ENCODE measurements at regions not wholly inside any gene's neighbourhood (a gene's known extent, or its start where the extent isn't known, plus 50 kb on each side); places are given as distances from the start of the nearest gene placed in this dataset.

GRCh38 chr2:64336171-64336570 lies 117.8 kb upstream of the LGALSL start:
- WGBS (ENCODE audit: insufficient coverage), result no CpG with 5 or more reads among the region's 1 CpG
- Histone ChIP-seq H3K27ac (ENCODE audit: insufficient read depth in 1 of 2, low read depth in 1 of 2, low read length in 2 of 2, poor library complexity in 1 of 2, severe bottlenecking in 2 of 2) (no peak overlapping the region), H3K27me3 (replicated peaks in 2 of 5; ENCODE audit: control insufficient read depth in 4 of 5, insufficient read depth in 5 of 5, low read length in 4 of 5) (no peaks in the 10 kb centered on the region), H3K36me3 (ENCODE audit: control insufficient read depth in 4 of 4, insufficient read depth in 4 of 4, low read length in 3 of 4) (no peaks in the 10 kb centered on the region), H3K9me3 (ENCODE audit: control extremely low read depth in 1 of 5, control insufficient read depth in 4 of 5, insufficient read depth in 2 of 5, low read depth in 1 of 5, low read length in 4 of 5) (no peaks in the 10 kb centered on the region), H3K4me3 (ENCODE audit: control insufficient read depth in 1 of 7, extremely low read depth in 1 of 7, insufficient read depth in 4 of 7, low read depth in 2 of 7, low read length in 6 of 7) (no peak overlapping the region), H3K4me1 (ENCODE audit: control extremely low read depth in 1 of 4, control insufficient read depth in 4 of 4, insufficient read depth in 4 of 4, low read length in 3 of 4) (no peaks in the 10 kb centered on the region)
- ChIA-PET POLR2A (no interaction called here), CTCF (interaction anchor here (0.7 kb wide), 1 partner anchor 146 kb away, joined by 3 read pairs; no protein-coding TSS in a partner anchor)
- no peak for DNase-seq

DNA sequence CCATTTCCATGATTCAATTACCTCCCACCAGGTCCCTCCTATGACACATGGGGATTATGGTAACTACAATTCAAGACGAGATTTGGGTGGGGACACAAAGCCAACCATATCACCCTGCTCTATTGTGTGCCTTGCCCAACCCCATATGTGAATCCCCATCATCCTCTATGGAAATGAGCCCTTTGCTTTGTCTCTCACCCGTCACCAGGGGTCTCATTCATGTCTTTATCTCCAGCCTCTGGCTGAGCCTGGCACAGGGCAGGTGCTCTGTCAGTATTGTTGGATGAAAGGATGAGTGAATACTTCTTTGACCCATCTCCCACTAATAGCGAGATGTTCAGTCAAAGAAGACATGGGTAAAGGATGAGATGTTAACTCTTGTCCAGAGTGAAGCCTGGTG lies 116.6 kb upstream of the LGALSL start:
- ChIA-PET CTCF (interaction anchor here (1.5 kb wide), 1 partner anchor 150 kb away, joined by 5 read pairs; no protein-coding TSS in a partner anchor), POLR2A (no interaction called here)
- no peak for DNase-seq
- Histone ChIP-seq H3K27ac (ENCODE audit: insufficient read depth in 1 of 2, low read depth in 1 of 2, low read length in 2 of 2, poor library complexity in 1 of 2, severe bottlenecking in 2 of 2) (no peak overlapping the region), H3K36me3 (ENCODE audit: control insufficient read depth in 4 of 4, insufficient read depth in 4 of 4, low read length in 3 of 4) (no peaks in the 10 kb centered on the region), H3K4me3 (ENCODE audit: control insufficient read depth in 1 of 7, extremely low read depth in 1 of 7, insufficient read depth in 4 of 7, low read depth in 2 of 7, low read length in 6 of 7) (no peak overlapping the region), H3K4me1 (ENCODE audit: control extremely low read depth in 1 of 4, control insufficient read depth in 4 of 4, insufficient read depth in 4 of 4, low read length in 3 of 4) (no peaks in the 10 kb centered on the region), H3K27me3 (replicated peaks in 2 of 5; ENCODE audit: control insufficient read depth in 4 of 5, insufficient read depth in 5 of 5, low read length in 4 of 5) (peaks cover 0 to 2% (median 0%) of the 10 kb centered on the region in 5 experiments), H3K9me3 (ENCODE audit: control extremely low read depth in 1 of 5, control insufficient read depth in 4 of 5, insufficient read depth in 2 of 5, low read depth in 1 of 5, low read length in 4 of 5) (no peaks in the 10 kb centered on the region)
- 100% methylated on average over 2 of the region's 3 CpGs for WGBS (ENCODE audit: insufficient coverage)

GRCh38 chr2:64338108-64338507 lies 115.9 kb upstream of the LGALSL start:
- DNase-seq, result no peak
- ChIA-PET CTCF (interaction anchor here (1.4 to 5.3 kb wide), 4 partner anchors 9 to 289 kb away, joined by 4 to 38 read pairs (median 6); no protein-coding TSS in a partner anchor), POLR2A (interaction anchor here (0.5 kb wide), 1 partner anchor 227 kb away, joined by 3 read pairs; no protein-coding TSS in a partner anchor)
- H3K9me3 ChIP-seq (ENCODE audit: control extremely low read depth in 1 of 5, control insufficient read depth in 4 of 5, insufficient read depth in 2 of 5, low read depth in 1 of 5, low read length in 4 of 5), result no peaks in the 10 kb centered on the region
- no peaks in the 10 kb centered on the region for H3K4me1 ChIP-seq (ENCODE audit: control extremely low read depth in 1 of 4, control insufficient read depth in 4 of 4, insufficient read depth in 4 of 4, low read length in 3 of 4)
- peaks cover 0 to 2% (median 0%) of the 10 kb centered on the region in 5 experiments for H3K27me3 ChIP-seq (replicated peaks in 2 of 5; ENCODE audit: control insufficient read depth in 4 of 5, insufficient read depth in 5 of 5, low read length in 4 of 5)
- H3K36me3 ChIP-seq (ENCODE audit: control insufficient read depth in 4 of 4, insufficient read depth in 4 of 4, low read length in 3 of 4), result no peaks in the 10 kb centered on the region
- no peak overlapping the region for H3K27ac ChIP-seq (ENCODE audit: insufficient read depth in 1 of 2, low read depth in 1 of 2, low read length in 2 of 2, poor library complexity in 1 of 2, severe bottlenecking in 2 of 2)
- H3K4me3 ChIP-seq (ENCODE audit: control insufficient read depth in 1 of 7, extremely low read depth in 1 of 7, insufficient read depth in 4 of 7, low read depth in 2 of 7, low read length in 6 of 7), result no peak overlapping the region
- WGBS (ENCODE audit: insufficient coverage), result 83% methylated on average over 2 of the region's 4 CpGs

GRCh38 chr2:64338910-64339500 lies 115.0 kb upstream of the LGALSL start:
- POLR2A ChIA-PET, result no interaction called here
- Histone ChIP-seq H3K36me3 (ENCODE audit: control insufficient read depth in 4 of 4, insufficient read depth in 4 of 4, low read length in 3 of 4) (no peaks in the 10 kb centered on the region), H3K4me3 (ENCODE audit: control insufficient read depth in 1 of 7, extremely low read depth in 1 of 7, insufficient read depth in 4 of 7, low read depth in 2 of 7, low read length in 6 of 7) (no peak overlapping the region), H3K27ac (ENCODE audit: insufficient read depth in 1 of 2, low read depth in 1 of 2, low read length in 2 of 2, poor library complexity in 1 of 2, severe bottlenecking in 2 of 2) (no peak overlapping the region), H3K27me3 (replicated peaks in 2 of 5; ENCODE audit: control insufficient read depth in 4 of 5, insufficient read depth in 5 of 5, low read length in 4 of 5) (peaks cover 0 to 2% (median 0%) of the 10 kb centered on the region in 5 experiments), H3K4me1 (ENCODE audit: control extremely low read depth in 1 of 4, control insufficient read depth in 4 of 4, insufficient read depth in 4 of 4, low read length in 3 of 4) (no peaks in the 10 kb centered on the region), H3K9me3 (ENCODE audit: control extremely low read depth in 1 of 5, control insufficient read depth in 4 of 5, insufficient read depth in 2 of 5, low read depth in 1 of 5, low read length in 4 of 5) (no peaks in the 10 kb centered on the region)
- CTCF ChIA-PET, result interaction anchor here (1.4 to 5.3 kb wide), 5 partner anchors 9 to 290 kb away, joined by 4 to 38 read pairs (median 5); no protein-coding TSS in a partner anchor
- WGBS (ENCODE audit: insufficient coverage), result 93% methylated on average over 3 of the region's 5 CpGs
- peak in 2 of 3 donors; percentile 46 to 47 for DNase-seq

DNA sequence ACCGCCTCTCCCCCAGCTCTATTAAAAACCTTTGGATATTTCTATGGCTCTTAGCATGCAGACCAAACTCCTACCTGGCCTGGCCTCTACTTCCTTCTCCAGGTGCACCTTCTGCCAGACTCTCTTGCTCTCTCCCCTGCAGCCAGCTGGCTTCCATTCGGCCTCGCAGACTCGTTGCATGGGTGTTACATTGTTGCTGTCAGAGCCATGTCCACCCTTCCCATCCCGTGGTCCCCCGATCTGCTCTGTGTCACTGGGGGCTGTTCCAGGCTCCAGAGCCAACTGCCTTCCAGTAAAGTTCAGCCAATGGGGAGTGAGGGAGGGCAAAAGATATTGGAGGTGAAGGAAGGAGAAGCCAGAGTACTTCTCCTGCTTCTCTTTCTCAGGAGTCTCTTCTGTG lies 112.5 kb upstream of the LGALSL start:
- Histone ChIP-seq H3K27ac (ENCODE audit: insufficient read depth in 1 of 2, low read depth in 1 of 2, low read length in 2 of 2, poor library complexity in 1 of 2, severe bottlenecking in 2 of 2) (no peak overlapping the region), H3K36me3 (ENCODE audit: control insufficient read depth in 4 of 4, insufficient read depth in 4 of 4, low read length in 3 of 4) (no peaks in the 10 kb centered on the region), H3K27me3 (replicated peaks in 2 of 5; ENCODE audit: control insufficient read depth in 4 of 5, insufficient read depth in 5 of 5, low read length in 4 of 5) (peaks cover 0 to 4% (median 0%) of the 10 kb centered on the region in 5 experiments), H3K4me3 (ENCODE audit: control insufficient read depth in 1 of 7, extremely low read depth in 1 of 7, insufficient read depth in 4 of 7, low read depth in 2 of 7, low read length in 6 of 7) (no peak overlapping the region), H3K9me3 (ENCODE audit: control extremely low read depth in 1 of 5, control insufficient read depth in 4 of 5, insufficient read depth in 2 of 5, low read depth in 1 of 5, low read length in 4 of 5) (no peaks in the 10 kb centered on the region), H3K4me1 (ENCODE audit: control extremely low read depth in 1 of 4, control insufficient read depth in 4 of 4, insufficient read depth in 4 of 4, low read length in 3 of 4) (no peaks in the 10 kb centered on the region)
- WGBS (ENCODE audit: insufficient coverage), result 100% methylated on average over 2 of the region's 6 CpGs
- DNase-seq, result no peak
- ChIA-PET CTCF (interaction anchor here (2.0 to 5.3 kb wide), 2 partner anchors 12 to 147 kb away, joined by 6 to 38 read pairs; no protein-coding TSS in a partner anchor), POLR2A (interaction anchor here (0.6 kb wide), 1 partner anchor 186 kb away, joined by 3 read pairs; no protein-coding TSS in a partner anchor)

- H3K27ac ChIP-seq (ENCODE audit: insufficient read depth in 1 of 2, low read depth in 1 of 2, low read length in 2 of 2, poor library complexity in 1 of 2, severe bottlenecking in 2 of 2), result no peak overlapping the region
- 95% methylated on average over 4 of the region's 6 CpGs for WGBS (ENCODE audit: insufficient coverage)
- no peak overlapping the region for H3K4me3 ChIP-seq (ENCODE audit: control insufficient read depth in 1 of 7, extremely low read depth in 1 of 7, insufficient read depth in 4 of 7, low read depth in 2 of 7, low read length in 6 of 7)
- H3K4me1 ChIP-seq (ENCODE audit: control extremely low read depth in 1 of 4, control insufficient read depth in 4 of 4, insufficient read depth in 4 of 4, low read length in 3 of 4), result no peaks in the 10 kb centered on the region
- DNase-seq, result no peak
- H3K9me3 ChIP-seq (ENCODE audit: control extremely low read depth in 1 of 5, control insufficient read depth in 4 of 5, insufficient read depth in 2 of 5, low read depth in 1 of 5, low read length in 4 of 5), result no peaks in the 10 kb centered on the region
- ChIA-PET CTCF (interaction anchor here (1.6 to 5.3 kb wide), 3 partner anchors 13 to 146 kb away, joined by 3 to 38 read pairs (median 6); no protein-coding TSS in a partner anchor), POLR2A (no interaction called here)
- peaks cover 0 to 4% (median 0%) of the 10 kb centered on the region in 5 experiments for H3K27me3 ChIP-seq (replicated peaks in 2 of 5; ENCODE audit: control insufficient read depth in 4 of 5, insufficient read depth in 5 of 5, low read length in 4 of 5)
- H3K36me3 ChIP-seq (ENCODE audit: control insufficient read depth in 4 of 4, insufficient read depth in 4 of 4, low read length in 3 of 4), result no peaks in the 10 kb centered on the region
Measured at GRCh38 chr2:64342195-64343099, 111.5 kb upstream of the LGALSL start.

Data from common myeloid progenitor, CD34-positive (primary cell).